HG02623 (cell line): ENCODE measurements at regions not wholly inside any gene's neighbourhood (a gene's known extent, or its start where the extent isn't known, plus 50 kb on each side); places are given as distances from the start of the nearest gene placed in this dataset.

ENCODE experiments used
- ATAC-seq: cut with Tn5 transposase; IDR thresholded peaks from one replicate; pipeline ENCODE4 v1.9.1; 2021; ENCODE audit warnings: moderate library complexity; ENCODE audit not compliant: unreplicated experiment

GRCh38 chr7:145665499-145666258 lies 450.9 kb upstream of the CNTNAP2 start:
- no peak for ATAC-seq

GRCh38 chr7:145655666-145656065 lies 460.9 kb upstream of the CNTNAP2 start:
- no peak for ATAC-seq

GRCh38 chr7:145645135-145645515 lies 471.5 kb upstream of the CNTNAP2 start:
- no peak for ATAC-seq

- ATAC-seq: no peak
Measured at GRCh38 chr7:145644426-145645134, 472.0 kb upstream of the CNTNAP2 start.

GRCh38 chr7:145643981-145644380 lies 472.6 kb upstream of the CNTNAP2 start:
- ATAC-seq: no peak

- no peak for ATAC-seq
Measured at GRCh38 chr7:145633513-145633912, 483.1 kb upstream of the CNTNAP2 start.

GRCh38 chr7:145624618-145625017 lies 492.0 kb upstream of the CNTNAP2 start:
- ATAC-seq: no peak

- ATAC-seq: no peak
Measured at GRCh38 chr7:145605963-145606362, 510.6 kb upstream of the CNTNAP2 start.

GRCh38 chr7:145599376-145599775 lies 517.2 kb upstream of the CNTNAP2 start:
- ATAC-seq: no peak

- ATAC-seq: no peak
Measured at GRCh38 chr7:145584401-145584800, 532.2 kb upstream of the CNTNAP2 start.

GRCh38 chr7:145582742-145583303 lies 533.8 kb upstream of the CNTNAP2 start:
- ATAC-seq: no peak

- ATAC-seq: no peak
Measured at GRCh38 chr7:145557805-145558204, 558.8 kb upstream of the CNTNAP2 start.

- no peak for ATAC-seq
Measured at GRCh38 chr7:145543242-145543641, 573.4 kb upstream of the CNTNAP2 start.

GRCh38 chr7:145539910-145540309 lies 576.7 kb upstream of the CNTNAP2 start:
- ATAC-seq: no peak

- ATAC-seq: no peak
Measured at GRCh38 chr7:145534301-145534700, 582.3 kb upstream of the CNTNAP2 start.

GRCh38 chr7:145520284-145520683 lies 596.3 kb upstream of the CNTNAP2 start:
- no peak for ATAC-seq

- no peak for ATAC-seq
Measured at GRCh38 chr7:145511004-145511403, 605.6 kb upstream of the CNTNAP2 start.

GRCh38 chr7:145497911-145498525 lies 618.6 kb upstream of the CNTNAP2 start:
- ATAC-seq: no peak

- no peak for ATAC-seq
Measured at GRCh38 chr7:145490356-145490755, 626.2 kb upstream of the CNTNAP2 start.

- ATAC-seq: no peak
Measured at GRCh38 chr7:145489609-145490008, 627.0 kb upstream of the CNTNAP2 start.

GRCh38 chr7:145488816-145489215 lies 627.8 kb upstream of the CNTNAP2 start:
- ATAC-seq: no peak

- no peak for ATAC-seq
Measured at GRCh38 chr7:145481985-145482384, 634.6 kb upstream of the CNTNAP2 start.
